GM04504 (cell line): ENCODE measurements at regions not wholly inside any gene's neighbourhood (a gene's known extent, or its start where the extent isn't known, plus 50 kb on each side); places are given as distances from the start of the nearest gene placed in this dataset.

Source experiments
- DNase-seq: peaks from one replicate; pipeline ENCODE4 v3.0.0-alpha.2; 2012; ENCODE audit warnings: low read depth

- no peak for DNase-seq
Measured at GRCh38 chr14:46290706-46291105, 360.9 kb downstream of the RPL10L start.

GRCh38 chr14:46279776-46280175, 371.8 kb downstream of the RPL10L start:
- DNase-seq, result no peak

- DNase-seq, result no peak
Measured at GRCh38 chr14:46279327-46279726, 372.3 kb downstream of the RPL10L start.

GRCh38 chr14:46259536-46259935, 392.0 kb downstream of the RPL10L start:
- no peak for DNase-seq

GRCh38 chr14:46256381-46256780, 395.2 kb downstream of the RPL10L start:
- DNase-seq, result no peak

- DNase-seq, result no peak
Measured at GRCh38 chr14:46250113-46250703, 401.4 kb downstream of the RPL10L start.

- DNase-seq, result no peak
Measured at GRCh38 chr14:46248001-46248630, 403.5 kb downstream of the RPL10L start.

GRCh38 chr14:46245276-46245675, 406.3 kb downstream of the RPL10L start:
- DNase-seq, result no peak

- no peak for DNase-seq
Measured at GRCh38 chr14:46233786-46234185, 417.8 kb downstream of the RPL10L start.

- DNase-seq, result no peak
Measured at GRCh38 chr14:46230540-46230939, 421.0 kb downstream of the RPL10L start.

- no peak for DNase-seq
Measured at GRCh38 chr14:46215801-46216200, 435.8 kb downstream of the RPL10L start.

- no peak for DNase-seq
Measured at GRCh38 chr14:46198676-46199075, 452.9 kb downstream of the RPL10L start.

GRCh38 chr14:46197856-46198255, 453.7 kb downstream of the RPL10L start:
- DNase-seq, result peak; percentile 5
